Posterior cingulate gyrus (tissue), 11 donors: ENCODE measurements at regions not wholly inside any gene's neighbourhood (a gene's known extent, or its start where the extent isn't known, plus 50 kb on each side); places are given as distances from the start of the nearest gene placed in this dataset.
"Not testable (repeated sequence)": the region's sequence is repeated elsewhere in the genome, so short reads cannot be mapped to it uniquely, and the experiment has no call there.

Source experiments
- DNase-seq, 10 donors: peaks; one replicate each; pipeline versions ENCODE4 v3.0.0 to v3.0.0-alpha.2; 2020 to 2021; ENCODE audit warnings: mixed read lengths in 3 of 10
- intact Hi-C: fragments of 100-400 bp; cut with DNase I; formaldehyde crosslinking; loops from one replicate; pipeline ENCODE4 v1.15.1; 2023

DNA sequence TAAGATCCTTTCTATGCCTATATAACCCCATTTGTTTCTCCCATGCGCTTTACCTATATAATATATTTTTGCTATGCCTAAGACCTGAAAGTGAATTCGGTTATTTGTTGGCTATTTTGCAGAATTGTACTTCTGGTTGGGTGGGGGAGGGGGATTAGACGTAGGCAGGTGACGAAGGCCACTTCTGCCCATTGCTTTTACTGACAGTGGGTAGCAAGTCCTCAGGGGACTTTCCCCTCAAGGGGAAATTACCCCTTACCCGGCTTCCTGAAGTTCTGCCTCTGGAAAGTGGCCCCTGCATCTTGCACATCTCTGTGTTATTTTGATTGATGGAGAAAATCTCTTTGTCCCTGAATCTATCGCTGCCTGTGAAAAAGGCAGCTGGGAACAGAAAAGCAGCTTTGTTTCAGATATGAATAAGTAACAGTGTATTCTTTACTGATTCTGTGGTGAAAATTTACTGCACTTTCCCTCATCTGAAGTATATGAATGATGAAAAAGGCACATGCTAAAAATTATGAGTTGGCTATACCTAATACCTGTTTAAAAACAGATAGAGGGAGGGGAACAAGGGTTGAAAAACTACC is 133.9 kb downstream of the UTRN start:
- intact Hi-C loops, result no loop called here
- DNase-seq, result no peak

DNA sequence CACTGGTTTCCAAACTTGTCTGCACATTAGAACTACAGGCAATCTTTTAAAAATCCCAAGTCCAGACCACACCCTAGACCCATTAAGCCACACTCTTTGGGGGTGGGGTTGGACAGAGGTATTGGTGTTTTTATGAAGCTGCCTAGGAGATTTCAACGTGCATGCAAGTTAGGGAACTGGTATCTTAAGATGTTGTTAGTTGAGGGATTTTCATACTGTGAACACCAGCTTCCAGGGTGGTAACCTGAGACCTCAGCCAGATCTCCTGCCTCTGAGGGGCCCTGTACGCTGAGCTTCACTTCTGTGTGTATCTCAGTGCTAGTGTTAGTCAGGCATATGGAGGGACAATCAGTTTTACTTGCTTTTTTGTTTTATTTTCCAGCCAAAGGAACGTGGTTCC is 138.0 kb downstream of the UTRN start:
- DNase-seq, result no peak
- intact Hi-C loops, result no loop called here

DNA sequence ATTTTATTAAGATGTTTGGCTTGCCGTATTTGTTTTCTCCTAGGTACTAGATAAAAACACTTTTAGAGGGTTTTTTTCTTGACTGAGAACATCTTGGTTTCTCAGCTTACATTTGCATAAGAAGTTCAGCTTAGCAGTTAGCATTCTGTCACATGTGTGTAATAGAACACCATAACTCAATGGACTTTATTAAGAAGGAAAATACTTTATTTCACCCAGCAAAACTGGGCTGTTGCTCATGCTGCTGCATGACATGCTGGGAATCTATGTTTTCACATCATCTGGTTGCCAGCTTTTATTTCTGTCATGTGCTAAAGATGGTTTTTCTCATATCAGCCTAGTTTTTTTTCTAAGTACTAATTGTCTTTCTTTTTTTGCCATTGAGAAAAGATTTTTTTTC is 144.6 kb downstream of the UTRN start:
- intact Hi-C loops, result no loop called here
- no peak for DNase-seq

DNA sequence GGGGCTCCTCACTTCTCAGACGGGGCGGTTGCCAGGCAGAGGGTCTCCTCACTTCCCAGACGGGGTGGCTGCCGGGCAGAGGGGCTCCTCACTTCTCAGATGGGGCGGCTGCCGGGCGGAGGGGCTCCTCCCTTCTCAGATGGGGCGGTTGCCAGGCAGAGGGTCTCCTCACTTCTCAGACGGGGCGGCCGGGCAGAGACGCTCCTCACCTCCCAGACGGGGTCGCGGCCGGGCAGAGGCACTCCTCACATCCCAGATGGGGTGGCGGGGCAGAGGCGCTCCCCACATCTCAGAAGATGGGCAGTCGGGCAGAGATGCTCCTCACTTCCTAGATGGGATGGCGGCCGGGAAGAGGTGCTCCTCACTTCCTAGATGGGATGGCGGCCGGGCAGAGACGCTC is 148.3 kb downstream of the UTRN start:
- DNase-seq, intact Hi-C loops: not testable (repeated sequence)

DNA sequence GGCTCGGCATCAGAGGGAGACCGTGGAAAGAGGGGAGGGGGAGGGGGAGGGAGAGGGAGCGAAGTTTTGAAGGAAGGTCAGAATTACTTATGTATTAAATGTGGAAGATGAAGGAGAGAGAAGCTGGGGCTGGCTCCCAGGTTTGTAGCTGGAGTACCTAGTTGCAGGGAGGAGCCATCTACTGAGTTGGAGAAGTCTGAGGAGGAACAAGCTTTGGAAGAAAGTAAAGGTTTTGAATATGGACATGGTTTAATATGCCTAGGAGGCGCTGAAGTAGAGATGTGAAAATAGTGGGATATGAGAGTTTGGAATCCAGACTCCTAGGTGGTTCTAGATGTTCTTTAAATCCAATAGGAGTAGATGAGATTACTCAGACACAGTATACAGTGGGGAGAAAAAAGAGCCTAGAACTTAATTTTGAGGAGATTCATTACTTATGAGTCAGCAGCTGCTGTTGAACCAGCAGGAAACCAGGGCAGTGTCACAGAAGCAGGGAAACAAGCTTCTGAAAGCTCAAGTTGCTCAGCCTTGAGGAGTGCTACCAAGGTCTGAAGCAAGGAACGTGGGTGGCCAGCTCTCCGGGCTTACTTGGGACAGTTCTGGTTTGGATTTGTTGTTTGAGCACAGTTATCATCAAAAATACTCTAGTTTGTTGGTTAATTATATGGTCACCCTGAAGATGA is 149.3 kb downstream of the UTRN start:
- DNase-seq, result no peak
- intact Hi-C loops, result no loop called here

DNA sequence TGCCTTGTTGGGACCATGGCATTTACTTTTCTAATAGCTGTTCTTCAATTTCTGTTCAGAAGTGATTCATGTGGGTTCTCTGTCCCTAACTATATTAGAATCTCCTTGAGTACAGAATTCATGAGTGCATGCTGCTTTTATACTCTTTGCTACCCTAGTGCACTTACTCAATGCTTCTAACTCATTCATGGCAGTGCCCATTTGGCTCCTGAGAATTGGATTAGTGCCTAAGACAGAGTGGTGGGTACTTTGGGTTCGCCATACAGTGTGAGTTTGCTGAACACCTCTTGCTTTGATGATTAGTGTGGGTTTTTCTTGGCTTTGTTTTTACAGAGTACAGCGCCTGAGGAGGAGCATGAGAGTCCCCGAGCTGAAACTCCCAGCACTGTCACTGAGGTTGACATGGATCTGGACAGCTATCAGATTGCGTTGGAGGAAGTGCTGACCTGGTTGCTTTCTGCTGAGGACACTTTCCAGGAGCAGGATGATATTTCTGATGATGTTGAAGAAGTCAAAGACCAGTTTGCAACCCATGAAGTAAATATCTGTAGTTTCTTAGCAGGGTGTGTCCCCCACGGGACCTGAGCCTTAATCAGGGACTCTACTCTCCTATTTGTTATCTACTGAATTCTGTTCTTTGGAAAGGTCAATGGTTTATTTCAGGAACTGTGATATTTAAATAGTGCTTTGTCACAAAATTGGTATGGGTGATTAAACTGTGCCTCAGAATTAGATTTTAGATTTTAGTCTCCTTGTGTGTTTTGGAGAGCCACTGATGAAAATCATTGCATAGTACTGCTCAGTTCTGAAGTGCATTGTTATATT is 150.7 kb downstream of the UTRN start:
- intact Hi-C loops, result no loop called here
- DNase-seq, result no peak

DNA sequence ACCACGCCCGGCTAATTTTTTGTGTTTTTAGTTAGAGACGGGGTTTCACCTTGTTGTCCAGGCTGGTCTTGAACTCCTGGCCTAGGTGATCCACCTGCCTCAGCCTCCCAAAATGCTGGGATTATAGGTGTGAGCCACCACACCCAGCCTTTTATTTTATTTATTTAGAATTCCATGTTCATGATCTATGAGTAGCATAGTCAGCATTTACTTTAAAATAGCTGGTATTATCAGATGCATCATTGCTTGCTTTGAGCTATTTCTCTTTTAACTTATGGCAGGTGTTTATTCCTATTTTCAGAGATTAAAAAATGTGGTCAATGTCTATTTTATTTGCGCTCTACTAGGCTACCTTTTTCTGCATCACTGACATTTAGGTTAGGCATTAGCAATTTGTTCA is 152.0 kb downstream of the UTRN start:
- intact Hi-C loops, result no loop called here
- no peak for DNase-seq

DNA sequence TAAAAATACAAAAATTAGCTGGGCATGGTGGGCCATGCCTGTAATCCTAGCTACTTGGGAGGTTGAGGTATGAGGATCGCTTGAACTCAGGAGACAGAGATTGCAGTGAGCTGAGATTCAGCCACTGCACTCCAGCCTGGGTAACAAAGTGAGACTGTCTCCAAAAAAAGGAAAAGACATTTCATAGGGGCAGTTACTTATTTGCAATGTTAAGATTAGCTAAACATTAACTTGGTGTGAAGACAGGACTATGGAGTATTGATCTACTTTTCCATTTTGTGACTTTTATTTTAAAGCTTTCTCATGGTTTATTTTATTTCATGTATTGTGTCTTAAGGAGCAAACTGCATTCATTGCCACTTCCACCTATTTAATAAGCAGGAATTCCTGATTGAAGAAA is 153.0 kb downstream of the UTRN start:
- intact Hi-C loops, result no loop called here
- DNase-seq, result no peak

DNA sequence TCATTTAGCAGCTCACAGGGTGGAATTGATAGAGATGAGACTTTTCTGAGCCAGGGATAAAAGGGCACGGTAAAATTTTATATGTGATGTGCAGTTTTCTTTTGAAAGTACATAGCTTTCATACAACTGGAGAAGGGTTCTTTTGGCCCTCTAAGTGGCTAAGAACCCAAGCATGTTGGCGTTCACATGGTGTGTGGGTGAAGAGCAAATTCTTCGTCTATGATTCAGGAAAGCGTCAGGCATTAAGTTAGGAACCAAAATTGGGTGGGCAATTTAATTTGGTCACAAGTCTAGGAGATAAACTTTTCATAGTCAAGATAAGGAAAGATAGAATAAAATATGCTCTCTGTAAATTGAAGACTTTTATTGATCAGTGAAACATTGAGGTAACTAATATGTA is 153.9 kb downstream of the UTRN start:
- intact Hi-C loops, result no loop called here
- no peak for DNase-seq

DNA sequence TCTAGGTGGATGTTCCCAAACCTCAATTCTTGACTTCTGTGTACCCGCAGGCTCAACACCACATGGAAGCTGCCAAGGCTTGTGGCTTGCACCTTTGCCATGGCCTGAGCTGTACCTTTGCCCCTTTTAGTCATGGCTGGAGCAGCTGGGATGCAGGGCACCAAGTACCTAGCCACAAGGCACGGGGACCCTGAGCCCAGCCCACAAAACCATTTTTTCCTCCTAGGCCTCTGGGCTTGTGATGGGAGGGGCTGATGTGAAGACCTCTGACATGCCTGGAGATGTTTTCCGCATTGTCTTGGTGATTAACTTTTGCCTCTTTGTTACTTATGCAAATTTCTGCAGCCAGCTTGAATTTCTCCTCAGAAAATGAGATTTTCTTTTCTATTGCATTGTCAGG is 156.7 kb downstream of the UTRN start:
- intact Hi-C loops, DNase-seq: not testable (repeated sequence)

DNA sequence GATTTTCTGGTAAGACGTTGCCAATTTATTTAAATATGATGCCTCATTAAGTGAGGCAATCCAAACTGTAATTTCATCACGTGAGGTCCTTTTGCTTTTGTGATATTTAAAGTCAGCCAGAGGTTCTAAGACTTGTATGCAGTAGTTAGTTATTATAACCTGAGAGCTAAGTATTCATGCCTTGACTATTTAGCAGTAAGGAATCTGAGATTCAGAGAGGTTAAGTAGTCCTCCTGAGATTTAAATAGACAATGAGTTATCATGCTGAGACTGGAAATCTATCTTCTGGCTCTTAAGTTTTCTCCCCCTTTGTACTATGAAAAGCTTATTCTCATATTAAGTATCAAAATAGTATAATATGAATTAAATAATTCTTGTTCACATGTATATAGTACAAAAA is 158.0 kb downstream of the UTRN start:
- intact Hi-C loops, result no loop called here
- no peak for DNase-seq

DNA sequence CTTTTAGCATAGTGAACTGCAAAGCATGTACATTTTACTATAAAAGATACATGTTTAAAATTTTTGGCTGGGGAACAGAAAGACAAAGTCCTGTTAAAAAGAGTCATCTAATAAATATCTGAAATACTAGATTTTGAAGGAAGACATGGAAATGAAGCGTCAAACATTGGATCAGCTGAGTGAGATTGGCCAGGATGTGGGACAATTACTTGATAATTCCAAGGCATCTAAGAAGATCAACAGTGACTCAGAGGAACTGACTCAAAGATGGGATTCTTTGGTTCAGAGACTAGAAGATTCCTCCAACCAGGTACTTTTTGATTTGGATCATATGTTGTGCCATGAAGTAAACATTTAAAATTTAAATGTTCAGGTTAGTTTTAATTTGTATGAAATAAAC is 162.3 kb downstream of the UTRN start:
- intact Hi-C loops, result no loop called here
- DNase-seq, result no peak

DNA sequence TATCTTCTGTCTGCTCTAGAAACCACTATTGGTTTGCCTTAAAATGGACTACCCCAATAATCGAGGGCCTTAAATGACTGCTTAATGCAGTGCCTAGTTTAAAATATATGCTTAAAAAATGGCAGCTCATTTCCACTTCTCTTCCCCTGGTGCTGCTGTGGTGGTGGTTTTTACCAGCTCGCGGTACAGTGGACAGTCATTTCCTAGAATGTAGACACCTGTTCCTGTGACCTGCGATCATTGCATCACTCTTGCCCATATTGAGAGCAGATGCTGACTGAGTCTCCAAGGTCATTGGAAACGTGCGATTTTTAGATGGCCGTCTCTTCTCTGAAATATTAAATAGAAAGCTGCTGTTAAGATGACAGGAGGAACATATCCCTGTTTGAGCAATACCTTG is 164.1 kb downstream of the UTRN start:
- intact Hi-C loops, result no loop called here
- DNase-seq, result no peak

DNA sequence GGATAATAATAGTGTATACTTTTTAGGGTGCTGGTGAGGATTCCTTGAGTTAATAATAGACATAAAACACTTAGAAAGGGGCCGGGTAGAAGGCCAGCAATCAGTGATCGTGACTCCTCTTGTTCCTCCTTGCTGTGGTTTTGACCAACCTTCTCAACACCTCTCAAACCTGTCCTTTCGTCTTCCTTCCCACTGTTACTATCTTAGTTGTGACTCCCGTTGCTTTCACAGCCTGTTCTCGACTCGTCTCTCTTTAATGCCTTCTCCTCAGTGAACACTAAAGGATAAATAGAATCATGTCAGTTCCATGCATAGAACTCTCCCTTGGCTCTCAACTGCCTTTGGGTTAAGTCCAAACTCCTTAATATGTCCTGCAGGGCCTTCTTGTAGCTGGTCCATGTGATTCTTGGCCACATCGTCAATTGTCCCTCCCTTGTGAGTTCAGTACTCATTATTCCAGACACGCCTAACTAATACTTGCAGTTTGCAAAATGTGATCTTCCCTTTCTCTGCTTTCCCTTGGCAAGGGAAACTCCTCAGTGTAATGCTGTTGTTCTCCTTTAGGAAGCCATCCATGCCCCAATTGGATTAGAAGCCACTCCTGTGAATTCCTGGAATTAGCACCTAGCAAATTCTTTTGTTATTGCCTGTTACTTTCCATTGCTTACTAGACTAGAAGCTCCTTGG is 164.9 kb downstream of the UTRN start:
- intact Hi-C loops, result no loop called here
- DNase-seq, result no peak

DNA sequence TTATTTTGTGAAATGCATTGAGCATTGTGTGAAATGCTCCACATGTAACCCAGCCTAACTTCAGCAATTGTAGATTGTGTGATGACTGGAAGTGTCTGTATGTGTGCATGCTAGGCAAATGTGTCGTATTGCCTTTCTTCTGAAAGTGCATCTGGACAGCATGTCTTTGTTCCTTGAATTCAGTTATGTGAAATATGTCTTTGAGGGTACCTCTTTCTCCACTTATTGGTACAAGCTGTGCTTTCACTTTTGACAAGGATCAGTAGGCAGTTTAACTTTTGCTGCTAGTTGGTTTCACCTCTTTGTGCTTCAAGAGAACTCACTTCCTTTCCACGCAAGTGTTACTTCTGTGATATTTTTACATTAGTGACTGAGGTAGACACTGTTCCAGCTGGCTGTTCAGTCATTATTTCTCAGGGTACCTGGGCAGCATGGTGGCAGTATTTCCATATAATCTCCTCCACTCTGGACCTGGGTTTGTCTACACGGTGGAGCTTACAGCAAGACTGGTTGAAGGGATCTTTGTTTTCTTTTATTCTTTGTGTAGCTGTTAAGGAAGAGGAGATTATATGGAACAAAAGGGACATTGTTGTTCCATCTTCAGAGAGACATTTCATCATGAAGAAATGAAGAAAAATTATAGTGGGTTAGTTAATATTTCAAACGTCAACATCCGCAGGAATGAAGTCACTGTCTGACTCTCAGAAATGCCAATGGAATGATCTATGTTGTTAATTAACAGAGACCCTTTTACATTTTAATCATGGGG is 175.4 kb downstream of the UTRN start:
- intact Hi-C loops, result no loop called here
- DNase-seq, result no peak

DNA sequence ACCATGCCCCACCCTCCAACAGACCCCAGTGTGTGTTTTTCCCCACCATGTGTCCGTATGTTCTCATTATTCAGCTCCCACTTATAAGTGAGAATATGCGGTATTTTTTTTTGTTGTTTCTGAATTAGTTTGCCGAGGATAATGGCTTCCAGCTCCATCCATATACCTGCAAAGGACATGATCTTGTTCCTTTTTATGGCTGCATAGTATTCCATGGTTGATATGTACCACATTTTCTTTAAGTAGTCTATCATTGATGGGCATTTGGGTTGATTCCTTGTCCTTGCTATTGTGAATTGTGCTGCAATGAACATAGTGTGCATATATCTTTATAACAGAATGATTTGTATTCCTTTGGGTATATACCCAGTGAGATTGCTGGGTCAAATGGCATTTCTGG is 176.9 kb downstream of the UTRN start:
- DNase-seq, result no peak
- intact Hi-C loops, result no loop called here

DNA sequence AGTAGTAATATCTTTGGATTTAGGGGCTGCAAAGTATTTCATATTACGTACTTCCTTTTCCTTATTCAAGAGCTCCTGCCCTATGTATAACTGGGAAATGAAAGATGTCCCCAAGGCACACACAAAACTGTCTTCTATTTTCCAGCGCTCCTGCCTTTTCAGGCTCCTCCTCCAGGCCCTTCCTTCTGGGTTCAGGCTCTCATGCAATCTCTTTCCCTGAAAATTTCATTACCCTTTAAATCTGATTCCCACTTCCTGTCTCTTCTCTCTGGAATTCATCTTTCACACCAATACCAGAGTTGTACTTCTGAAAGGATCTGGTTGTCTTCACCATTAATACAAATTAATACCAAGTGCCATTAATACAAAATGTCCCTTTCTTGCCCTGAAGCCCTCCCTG is 181.6 kb downstream of the UTRN start:
- intact Hi-C loops, result no loop called here
- DNase-seq, result no peak

DNA sequence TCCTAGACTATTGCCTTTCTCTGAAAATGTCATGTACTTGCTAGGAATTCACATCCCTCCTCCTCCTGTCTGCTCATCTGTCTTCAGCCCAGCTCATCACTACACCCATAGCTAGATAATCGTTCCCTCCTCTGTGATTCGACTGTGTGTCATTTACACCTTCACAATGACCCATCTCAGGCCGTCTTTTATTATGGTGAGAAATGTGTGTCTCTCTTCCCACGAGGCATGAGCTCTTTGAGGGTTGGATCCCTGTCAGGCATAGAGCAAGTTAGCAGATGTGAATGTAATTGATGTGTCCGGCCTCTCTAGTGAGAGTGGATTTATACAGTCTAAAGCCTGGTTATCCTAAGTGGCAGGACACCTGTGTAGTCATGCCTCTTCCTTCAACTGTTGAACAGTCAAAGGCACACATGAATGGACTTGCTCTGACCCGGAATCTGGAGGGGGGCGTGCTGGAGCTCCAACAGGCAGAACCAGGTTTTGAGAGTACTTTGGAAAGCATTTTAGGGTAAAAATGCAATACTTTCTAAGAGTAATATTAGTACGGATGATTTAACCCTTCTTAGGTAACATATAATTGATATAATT is 182.1 kb downstream of the UTRN start:
- intact Hi-C loops, result no loop called here

DNA sequence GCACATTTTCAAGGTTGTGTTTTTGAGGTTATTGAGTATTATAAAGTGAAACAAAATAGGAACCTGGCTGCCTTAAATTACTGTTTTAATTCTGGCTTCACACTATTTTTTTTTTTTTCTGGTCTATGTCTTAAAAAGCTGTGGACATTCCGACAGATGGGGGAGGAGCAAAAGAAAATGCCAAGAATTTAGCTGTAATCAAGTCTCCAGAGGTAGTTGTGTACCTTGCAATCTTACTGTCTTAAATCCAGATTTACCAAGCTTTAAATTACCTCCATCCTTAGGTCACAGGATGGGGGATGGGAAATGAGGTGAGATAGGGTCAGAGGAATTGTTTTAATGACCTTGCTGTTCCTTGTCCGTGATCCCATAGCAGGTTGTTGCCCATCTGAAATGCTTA is 182.8 kb downstream of the UTRN start:
- no peak for DNase-seq
- intact Hi-C loops, result no loop called here

More for the DNA sequence above, 182.1 kb downstream of the UTRN start:
- DNase-seq, result no peak

DNA sequence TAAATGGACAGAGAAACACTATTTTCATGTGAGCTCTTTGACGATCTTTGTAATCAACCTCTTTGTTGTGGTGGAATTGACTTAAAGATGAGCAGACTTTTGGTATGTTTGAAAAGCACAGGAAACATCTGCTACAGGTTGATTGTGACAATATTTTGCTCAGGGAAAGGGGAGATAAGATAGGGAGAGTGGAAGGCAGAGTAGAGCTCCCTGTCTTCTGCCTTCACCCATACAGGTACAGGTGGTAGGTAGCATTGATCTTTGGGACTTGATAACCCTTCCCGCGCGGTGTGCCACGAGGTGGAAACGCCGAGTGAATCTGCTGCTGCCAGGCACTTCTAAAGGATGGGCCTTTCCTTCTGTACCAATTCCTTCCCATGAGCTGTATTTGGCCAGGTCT is 183.6 kb downstream of the UTRN start:
- intact Hi-C loops, result no loop called here
- DNase-seq, result no peak
